Adipocyte (in vitro differentiated cells): ENCODE measurements at regions not wholly inside any gene's neighbourhood (a gene's known extent, or its start where the extent isn't known, plus 50 kb on each side); places are given as distances from the start of the nearest gene placed in this dataset.

Experiments used
- DNase-seq: peaks from one replicate; pipeline ENCODE4 v3.0.0-alpha.2; 2015; ENCODE audit warnings: low read depth
- H3K27me3 ChIP-seq: replicated peaks from 2 replicates; pipeline ENCODE4 v1.7.0; 2013; ENCODE audit warnings: mild to moderate bottlenecking, low read length, moderate library complexity; ENCODE audit not compliant: control insufficient read depth, insufficient read depth
- H3K36me3 ChIP-seq: 2 replicates; pipeline ENCODE4 v1.7.0; 2013; ENCODE audit warnings: low read length, mild to moderate bottlenecking, moderate library complexity; ENCODE audit not compliant: control insufficient read depth, insufficient read depth, severe bottlenecking
- H3K4me1 ChIP-seq: 2 replicates; pipeline ENCODE4 v1.7.0; 2013; ENCODE audit warnings: mild to moderate bottlenecking, low read length, moderate library complexity; ENCODE audit not compliant: control insufficient read depth, insufficient read depth
- H3K4me3 ChIP-seq: 2 replicates; pipeline ENCODE4 v1.7.0; 2013; ENCODE audit warnings: mild to moderate bottlenecking, low read length, moderate library complexity
- H3K9ac ChIP-seq: 2 replicates; pipeline ENCODE4 v1.7.0; 2013; ENCODE audit warnings: mild to moderate bottlenecking, low read length, moderate library complexity
- H3K9me3 ChIP-seq: 2 replicates; pipeline ENCODE4 v1.7.0; 2013; ENCODE audit warnings: mild to moderate bottlenecking, low read length, moderate library complexity; ENCODE audit not compliant: control insufficient read depth

GRCh38 chr15:97759363-97759762 lies 201.1 kb upstream of the ARRDC4 start:
- Histone ChIP-seq H3K36me3 (no peaks in the 10 kb centered on the region), H3K9ac (no peak overlapping the region), H3K27me3 (peaks cover 14% of the 10 kb centered on the region), H3K4me1 (no peaks in the 10 kb centered on the region), H3K4me3 (no peak overlapping the region), H3K9me3 (no peaks in the 10 kb centered on the region)
- DNase-seq, result no peak

- H3K27me3 ChIP-seq, result peaks cover 9% of the 10 kb centered on the region
- no peak for DNase-seq
- H3K4me1 ChIP-seq, result no peaks in the 10 kb centered on the region
These were observed 199.4 kb upstream of the ARRDC4 start for GRCh38 chr15:97761110-97761509.

GRCh38 chr15:97783240-97783639 lies 177.3 kb upstream of the ARRDC4 start:
- Histone ChIP-seq H3K4me3 (no peak overlapping the region), H3K9ac (no peak overlapping the region), H3K27me3 (no peaks in the 10 kb centered on the region), H3K4me1 (no peaks in the 10 kb centered on the region), H3K36me3 (no peaks in the 10 kb centered on the region), H3K9me3 (no peaks in the 10 kb centered on the region)
- DNase-seq, result no peak

More at GRCh38 chr15:97761110-97761509, 199.4 kb upstream of the ARRDC4 start:
- no peak overlapping the region for H3K4me3 ChIP-seq
- H3K9me3 ChIP-seq, result no peaks in the 10 kb centered on the region
- no peaks in the 10 kb centered on the region for H3K36me3 ChIP-seq
- H3K9ac ChIP-seq, result no peak overlapping the region

GRCh38 chr15:97786741-97787140 lies 173.8 kb upstream of the ARRDC4 start:
- no peak overlapping the region for H3K4me3 ChIP-seq
- H3K36me3 ChIP-seq, result no peaks in the 10 kb centered on the region
- DNase-seq, result no peak
- no peaks in the 10 kb centered on the region for H3K4me1 ChIP-seq
- no peaks in the 10 kb centered on the region for H3K27me3 ChIP-seq
- no peaks in the 10 kb centered on the region for H3K9me3 ChIP-seq
- H3K9ac ChIP-seq, result no peak overlapping the region

DNA sequence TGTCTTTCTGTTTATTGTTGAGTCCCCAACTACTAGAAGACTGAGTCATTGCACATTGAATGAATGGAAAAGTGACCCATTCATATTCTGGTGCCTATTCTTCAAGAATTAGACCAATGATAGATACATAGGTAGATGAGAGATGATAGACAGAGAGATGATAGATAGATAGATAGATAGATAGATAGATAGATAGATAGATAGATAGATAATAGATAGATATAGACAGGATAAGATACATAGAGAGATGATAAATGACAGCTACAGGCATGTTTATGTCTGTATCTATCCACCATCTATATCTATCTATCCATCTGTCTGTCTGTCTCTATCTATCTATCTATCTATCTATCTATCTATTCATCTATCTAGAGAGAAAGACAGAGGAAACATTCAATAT lies 170.3 kb upstream of the ARRDC4 start:
- H3K9me3 ChIP-seq, result no peaks in the 10 kb centered on the region
- no peak for DNase-seq
- H3K36me3 ChIP-seq, result no peaks in the 10 kb centered on the region
- no peak overlapping the region for H3K9ac ChIP-seq
- H3K4me1 ChIP-seq, result no peaks in the 10 kb centered on the region
- H3K27me3 ChIP-seq, result no peaks in the 10 kb centered on the region
- H3K4me3 ChIP-seq, result no peak overlapping the region

DNA sequence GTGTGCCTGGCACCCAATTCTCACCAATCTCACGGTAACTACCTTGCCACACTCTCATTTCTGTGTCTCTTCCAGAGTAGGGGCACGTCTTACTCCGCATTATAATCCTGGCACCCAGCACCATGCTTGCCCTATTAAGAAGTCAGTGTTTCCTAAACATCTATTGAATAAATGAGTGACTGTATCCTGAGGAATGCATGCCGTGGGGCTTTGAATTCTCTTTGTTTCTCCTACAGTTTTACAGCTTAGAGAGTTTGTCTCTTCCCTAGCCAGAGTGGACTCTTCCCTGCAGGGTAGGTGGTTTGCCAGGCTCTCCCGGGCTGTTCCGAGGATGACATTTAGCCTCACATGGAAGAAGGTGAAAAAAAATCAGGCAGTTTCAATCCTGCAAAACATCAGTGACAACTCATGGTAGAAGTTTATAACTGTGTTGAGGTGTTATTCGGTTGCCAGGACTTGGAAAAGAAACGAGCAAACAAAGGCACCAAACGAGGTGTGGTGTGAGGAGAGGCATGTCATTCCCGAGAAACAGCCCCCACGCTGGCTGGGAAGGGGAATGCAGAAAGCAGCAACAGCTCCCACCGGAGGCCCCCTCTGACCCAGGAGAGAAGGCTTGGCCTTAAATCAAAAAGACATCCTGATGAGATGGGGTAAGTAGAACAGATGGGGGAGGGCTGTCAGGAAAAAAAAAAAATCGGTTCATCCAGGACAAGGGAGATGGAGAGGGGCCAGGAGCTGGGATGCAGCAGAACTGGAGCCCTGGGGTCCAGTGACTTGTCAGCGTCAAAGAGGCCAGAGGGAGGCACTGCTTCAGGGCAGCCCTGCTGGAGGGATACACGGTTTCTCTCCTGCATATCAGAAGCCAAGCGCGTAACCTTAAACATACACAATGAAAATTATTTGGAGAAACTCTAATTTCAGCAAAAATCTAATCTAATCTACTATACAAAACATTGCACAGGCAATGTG lies 168.4 kb upstream of the ARRDC4 start:
- Histone ChIP-seq H3K4me1 (no peaks in the 10 kb centered on the region), H3K4me3 (no peak overlapping the region), H3K9me3 (no peaks in the 10 kb centered on the region), H3K27me3 (no peaks in the 10 kb centered on the region), H3K9ac (no peak overlapping the region), H3K36me3 (no peaks in the 10 kb centered on the region)
- DNase-seq, result no peak

GRCh38 chr15:97804950-97805349 lies 155.6 kb upstream of the ARRDC4 start:
- Histone ChIP-seq H3K27me3 (no peaks in the 10 kb centered on the region), H3K9ac (no peak overlapping the region), H3K36me3 (no peaks in the 10 kb centered on the region), H3K4me3 (no peak overlapping the region), H3K4me1 (no peaks in the 10 kb centered on the region), H3K9me3 (no peaks in the 10 kb centered on the region)
- no peak for DNase-seq

DNA sequence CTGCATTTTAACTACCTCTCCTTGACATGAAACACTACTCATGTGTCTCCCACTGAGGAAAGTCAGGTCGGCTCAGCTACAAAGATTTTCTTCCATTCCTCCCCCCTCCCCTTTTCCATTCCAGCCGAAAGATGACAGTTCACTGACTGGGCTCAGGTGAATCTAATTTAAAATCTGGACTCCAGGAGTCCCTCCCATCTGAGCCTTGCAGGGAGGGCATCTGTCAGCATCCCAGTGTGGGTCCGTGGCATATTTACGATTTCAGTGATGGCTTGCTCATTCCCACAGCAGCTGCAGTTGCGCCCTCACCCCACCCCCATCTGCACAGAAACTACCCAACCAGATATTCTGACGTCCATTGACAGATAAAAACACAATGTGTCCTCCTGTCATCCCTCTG lies 153.7 kb upstream of the ARRDC4 start:
- Histone ChIP-seq H3K9ac (no peak overlapping the region), H3K36me3 (no peaks in the 10 kb centered on the region), H3K9me3 (no peaks in the 10 kb centered on the region), H3K27me3 (no peaks in the 10 kb centered on the region), H3K4me1 (no peaks in the 10 kb centered on the region), H3K4me3 (no peak overlapping the region)
- no peak for DNase-seq

- no peak overlapping the region for H3K9ac ChIP-seq
- H3K27me3 ChIP-seq, result no peaks in the 10 kb centered on the region
- no peak overlapping the region for H3K4me3 ChIP-seq
- no peaks in the 10 kb centered on the region for H3K4me1 ChIP-seq
- H3K36me3 ChIP-seq, result no peaks in the 10 kb centered on the region
- DNase-seq, result no peak
- no peaks in the 10 kb centered on the region for H3K9me3 ChIP-seq
These were observed 144.7 kb upstream of the ARRDC4 start for GRCh38 chr15:97815835-97816234.

DNA sequence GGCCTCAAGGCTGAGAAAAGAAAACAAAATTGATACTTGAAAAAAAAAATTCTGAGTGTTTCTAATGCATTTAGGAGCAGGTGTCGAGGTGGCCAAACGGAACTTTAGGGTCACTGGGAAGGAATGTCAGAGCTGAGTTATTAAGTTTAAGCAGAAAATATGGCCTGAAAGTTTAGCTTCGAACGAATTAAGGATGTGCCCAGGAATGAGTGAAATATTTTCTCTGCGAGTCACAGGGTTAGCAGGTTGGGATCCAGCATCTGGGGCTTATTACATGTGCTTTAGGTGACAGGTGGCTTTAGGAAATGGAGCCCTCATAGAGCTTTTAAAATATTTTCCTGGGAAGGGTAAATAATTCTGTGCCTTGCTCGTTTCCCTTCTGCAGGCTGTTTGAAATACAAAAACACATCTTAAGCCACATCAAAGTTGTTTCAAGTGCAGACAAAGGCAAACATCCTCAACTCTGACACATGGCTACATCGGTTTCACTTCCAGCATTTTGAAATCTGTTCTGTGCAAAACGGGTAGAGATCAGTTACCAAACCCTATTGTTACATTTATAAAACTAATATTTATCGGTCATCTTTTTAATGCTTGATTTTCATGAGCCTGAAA lies 143.1 kb upstream of the ARRDC4 start:
- Histone ChIP-seq H3K4me1 (no peaks in the 10 kb centered on the region), H3K9me3 (no peaks in the 10 kb centered on the region), H3K36me3 (no peaks in the 10 kb centered on the region), H3K4me3 (no peak overlapping the region), H3K27me3 (no peaks in the 10 kb centered on the region), H3K9ac (no peak overlapping the region)
- DNase-seq, result no peak

DNA sequence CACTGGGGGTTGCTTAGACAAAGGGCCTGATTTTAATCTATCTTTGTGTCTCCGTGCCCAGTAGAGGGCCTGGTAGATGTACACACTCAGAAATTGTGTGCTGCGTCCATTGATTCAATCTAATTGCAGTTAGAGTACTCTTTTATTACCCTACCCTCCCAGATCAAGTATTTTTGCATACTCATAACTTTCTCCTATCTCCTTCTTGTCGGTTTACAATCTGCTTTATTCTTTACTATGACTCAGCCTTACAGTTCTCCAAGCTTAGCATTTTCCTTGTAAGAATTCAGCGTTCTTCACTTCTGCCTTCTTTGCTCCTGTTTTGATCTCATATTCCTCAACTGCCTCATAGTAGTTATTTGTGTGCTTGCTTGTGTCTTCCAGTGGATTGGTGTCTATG lies 124.5 kb upstream of the ARRDC4 start:
- no peak overlapping the region for H3K9ac ChIP-seq
- DNase-seq, result no peak
- H3K4me1 ChIP-seq, result no peaks in the 10 kb centered on the region
- H3K36me3 ChIP-seq, result no peaks in the 10 kb centered on the region
- H3K9me3 ChIP-seq, result peaks cover 13% of the 10 kb centered on the region
- H3K4me3 ChIP-seq, result no peak overlapping the region
- no peaks in the 10 kb centered on the region for H3K27me3 ChIP-seq
